GM12878 (cell line): ENCODE measurements at regions not wholly inside any gene's neighbourhood (a gene's known extent, or its start where the extent isn't known, plus 50 kb on each side); places are given as distances from the start of the nearest gene placed in this dataset.

Experiments
- ATAC-seq: fragments of 200-7000 bp; cut with Tn5 transposase; 3 replicates; pipeline ENCODE4 v1.9.1; 2020; ENCODE audit warnings: mild to moderate bottlenecking, moderate library complexity
- BruUV-seq: library from RNA; stranded (reverse); fragments of 400-500 nt; replicated peaks from 2 replicates; lab custom pipeline; 2021; lab: Mats Ljungman, UMichigan
- CTCF ChIA-PET: fragments of 300-600 bp; sonication (Branson Sonifier 250); formaldehyde crosslinking; extraction: SDS; loops from one replicate; lab custom pipeline; 2021; ENCODE audit warnings: inconsistent platforms; lab: Yijun Ruan, JAX
- POLR2A ChIA-PET: fragments of 350-600 bp; formaldehyde crosslinking; extraction: SDS; loops from one replicate; lab custom pipeline; 2021; ENCODE audit warnings: inconsistent platforms; lab: Charles Lee
- RAD21 ChIA-PET: fragments of 300-600 bp; sonication (Branson Sonifier 250); formaldehyde crosslinking; loops from one replicate; lab custom pipeline; 2023; ENCODE audit warnings: antibody characterized with exemption; ENCODE audit not compliant: unreplicated experiment; lab: Charles Lee
- SMC1A ChIA-PET: fragments of 300-600 bp; sonication (Branson Sonifier 250); formaldehyde crosslinking; loops from one replicate; lab custom pipeline; 2023; ENCODE audit not compliant: unreplicated experiment, uncharacterized antibody; lab: Charles Lee
- DNase-seq: peaks from one replicate; pipeline ENCODE4 v3.0.0-alpha.2; 2011; ENCODE audit warnings: low read depth, low spot score
- FAIRE-seq: peaks from 3 replicates; lab custom pipeline; 2011; peaks lifted over from hg19 to GRCh38; lab: Jason Lieb, UNC
- H2AFZ ChIP-seq: 2 replicates; pipeline ENCODE4 v1.6.0; 2011; ENCODE audit warnings: low read depth, low read length, control low read depth; ENCODE audit not compliant: control insufficient read depth
- H3K27ac ChIP-seq: 2 replicates; pipeline ENCODE4 v1.5.1; 2011; ENCODE audit warnings: control low read depth; ENCODE audit not compliant: control insufficient read depth, insufficient read depth
- H3K27me3 ChIP-seq, 2 experiments: replicated peaks in 1 of 2; 2 replicates each; pipeline versions ENCODE4 v1.6.0 to v1.6.1; 2011; ENCODE audit warnings: low read length in 1 of 2; ENCODE audit not compliant: control insufficient read depth in 2 of 2, insufficient read depth in 2 of 2
- H3K36me3 ChIP-seq, 2 experiments: 2 replicates each; pipeline ENCODE4 v1.5.1; 2011; ENCODE audit warnings: low read length in 1 of 2; ENCODE audit not compliant: control insufficient read depth in 2 of 2, insufficient read depth in 2 of 2
- H3K4me1 ChIP-seq: 2 replicates; pipeline ENCODE4 v1.6.1; 2011; ENCODE audit warnings: mild to moderate bottlenecking, low read length, moderate library complexity, mixed read lengths; ENCODE audit not compliant: control insufficient read depth, insufficient read depth
- H3K4me2 ChIP-seq: 2 replicates; pipeline ENCODE4 v1.6.0; 2011; ENCODE audit warnings: control low read depth; ENCODE audit not compliant: control insufficient read depth, insufficient read depth
- H3K4me3 ChIP-seq: fragments of 200-600 bp; sonication (generic); 2 replicates; pipeline ENCODE4 v1.5.1; 2016
- H3K79me2 ChIP-seq: 2 replicates; pipeline ENCODE4 v1.6.0; 2011; ENCODE audit warnings: low read length; ENCODE audit not compliant: control insufficient read depth, insufficient read depth
- H3K9ac ChIP-seq: 2 replicates; pipeline ENCODE4 v1.8.0; 2011; ENCODE audit warnings: low read length, control low read depth, mixed read lengths; ENCODE audit not compliant: control insufficient read depth, insufficient read depth
- H3K9me3 ChIP-seq: replicated peaks from 3 replicates; pipeline ENCODE4 v1.5.1; 2011; ENCODE audit warnings: mild to moderate bottlenecking, low read length; ENCODE audit not compliant: control insufficient read depth, insufficient read depth
- H4K20me1 ChIP-seq: 2 replicates; pipeline ENCODE4 v1.6.0; 2011; ENCODE audit not compliant: control insufficient read depth, insufficient read depth
- BACH1 ChIP-seq: fragments of 450-650 bp; IDR thresholded peaks from 2 replicates; pipeline ENCODE4 v1.6.1; 2017; ENCODE audit warnings: mild to moderate bottlenecking, borderline replicate concordance
- BCL11A ChIP-seq: IDR thresholded peaks from 2 replicates; pipeline ENCODE4 v1.6.1; 2011; ENCODE audit warnings: low read depth, low read length
- BRCA1 ChIP-seq: IDR thresholded peaks from 2 replicates; pipeline ENCODE4 v1.6.1; 2011; ENCODE audit warnings: low read depth, low read length, improper control_type of control experiment
- HDGF ChIP-seq: fragments of 450-650 bp; IDR thresholded peaks from 2 replicates; pipeline ENCODE4 v1.6.1; 2016; ENCODE audit warnings: antibody characterized with exemption
- JUND ChIP-seq: IDR thresholded peaks from 2 replicates; pipeline ENCODE4 v1.6.1; 2012; ENCODE audit warnings: low read depth, mild to moderate bottlenecking, low read length, improper control_type of control experiment, moderate library complexity
- NFIC ChIP-seq: IDR thresholded peaks from 2 replicates; pipeline ENCODE4 v1.6.1; 2012; ENCODE audit warnings: low read depth, mild to moderate bottlenecking, inconsistent platforms, low read length, moderate library complexity
- NFXL1 ChIP-seq: fragments of 450-650 bp; IDR thresholded peaks from 2 replicates; pipeline ENCODE4 v1.6.1; 2017; ENCODE audit warnings: antibody characterized with exemption, mild to moderate bottlenecking, borderline replicate concordance
- PAX8 ChIP-seq: fragments of 450-650 bp; IDR thresholded peaks from 2 replicates; pipeline ENCODE4 v1.6.1; 2017; ENCODE audit warnings: mild to moderate bottlenecking, moderate library complexity
- ZNF217 ChIP-seq: fragments of 450-650 bp; IDR thresholded peaks from 2 replicates; pipeline ENCODE4 v1.6.1; 2017; ENCODE audit warnings: antibody characterized with exemption, mild to moderate bottlenecking
- WGBS: methylation state at CpG from one replicate; pipeline ENCODE4 v1.1.6; 2016; ENCODE audit warnings: low lambda C conversion rate; ENCODE audit not compliant: insufficient replicate concordance, insufficient coverage; ENCODE audit errors: missing lambda C conversion rate; 5-methylcytosine and 5-hydroxymethylcytosine counted together
- in situ Hi-C: fragments of 300-500 bp; cut with MboI; formaldehyde crosslinking; loops from 9 replicates; pipeline ENCODE4 v1.14.3; 2018; ENCODE audit warnings: mixed read lengths
- intact Hi-C: fragments of 100-400 bp; cut with micrococcal nuclease; formaldehyde crosslinking; loops from one replicate; pipeline ENCODE4 v1.14.2; 2022; ENCODE audit not compliant: unreplicated experiment
- TF ChIP-seq, protein P1 (sequence below): IDR thresholded peaks from 2 replicates; pipeline ENCODE4 v1.6.1; 2011; ENCODE audit warnings: borderline replicate concordance, low read depth, mild to moderate bottlenecking, moderate library complexity, low read length; ENCODE audit not compliant: insufficient read depth, poor library complexity, severe bottlenecking

DNA sequence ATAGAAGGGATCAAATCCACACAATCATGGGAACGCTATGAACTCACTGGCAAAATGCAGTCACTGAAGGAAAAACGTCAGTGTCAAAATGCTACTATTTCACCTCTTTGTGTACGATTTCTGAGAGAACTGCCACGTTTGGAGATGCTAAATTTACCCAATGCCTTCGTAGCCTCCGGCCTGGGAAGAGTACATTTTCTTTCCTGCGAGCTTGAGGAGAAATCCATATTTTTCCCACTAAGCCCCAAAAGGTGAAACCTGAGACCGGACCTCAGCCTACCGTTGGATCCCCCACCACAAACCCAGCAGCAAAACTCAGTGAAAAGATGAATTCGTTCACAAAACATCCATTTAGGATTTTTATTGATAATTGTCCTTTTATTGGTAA, 131.7 kb downstream of the GPX5 start:
- H3K79me2 ChIP-seq, result no peaks in the 10 kb centered on the region
- no peaks in the 10 kb centered on the region for H3K36me3 ChIP-seq
- ATAC-seq (no peak), FAIRE-seq (no peak), DNase-seq (no peak)
- H3K27me3 ChIP-seq, result peaks cover 2 to 5% of the 10 kb centered on the region in 2 experiments; a peak in 1 of 4 replicates
- no peak overlapping the region for H3K27ac ChIP-seq
- ChIA-PET POLR2A (no interaction called here), CTCF (no interaction called here), RAD21 (no interaction called here), SMC1A (interaction anchor here (1.9 kb wide), 1 partner anchor 9 kb away, joined by 4 read pairs; no protein-coding TSS in a partner anchor)
- H3K4me3 ChIP-seq, result peak overlapping the region; percentile 37; the same call in 1 of the 2 replicates
- WGBS, result 1% methylated on average over 10 of the region's 10 CpGs
- in situ Hi-C loops (no loop called here), intact Hi-C loops (loop anchor here (5.0 kb wide), 1 partner anchor 285 kb away; no protein-coding TSS in a partner anchor)
- no peaks in the 10 kb centered on the region for H4K20me1 ChIP-seq
- no peaks in the 10 kb centered on the region for H3K4me1 ChIP-seq
- no peak overlapping the region for H3K9ac ChIP-seq
- peak overlapping the region; percentile 30; the same call in 1 of the 2 replicates for H2AFZ ChIP-seq
- TF ChIP-seq BRCA1 (no peak), HDGF (no peak), PAX8 (no peak), NFIC (no peak), BCL11A (no peak), JUND (no peak), BACH1 (no peak), ZNF217 (no peak), NFXL1 (no peak)
- TF ChIP-seq, protein P1, sequence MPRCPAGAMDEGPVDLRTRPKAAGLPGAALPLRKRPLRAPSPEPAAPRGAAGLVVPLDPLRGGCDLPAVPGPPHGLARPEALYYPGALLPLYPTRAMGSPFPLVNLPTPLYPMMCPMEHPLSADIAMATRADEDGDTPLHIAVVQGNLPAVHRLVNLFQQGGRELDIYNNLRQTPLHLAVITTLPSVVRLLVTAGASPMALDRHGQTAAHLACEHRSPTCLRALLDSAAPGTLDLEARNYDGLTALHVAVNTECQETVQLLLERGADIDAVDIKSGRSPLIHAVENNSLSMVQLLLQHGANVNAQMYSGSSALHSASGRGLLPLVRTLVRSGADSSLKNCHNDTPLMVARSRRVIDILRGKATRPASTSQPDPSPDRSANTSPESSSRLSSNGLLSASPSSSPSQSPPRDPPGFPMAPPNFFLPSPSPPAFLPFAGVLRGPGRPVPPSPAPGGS, result no peak
- peak overlapping the region; percentile 73 for H3K4me2 ChIP-seq
- H3K9me3 ChIP-seq, result no peaks in the 10 kb centered on the region
- BruUV-seq, result no TSS peak
